ENCODE measurements at regions not wholly inside any gene's neighbourhood (a gene's known extent, or its start where the extent isn't known, plus 50 kb on each side); places are given as distances from the start of the nearest gene placed in this dataset.

DNA sequence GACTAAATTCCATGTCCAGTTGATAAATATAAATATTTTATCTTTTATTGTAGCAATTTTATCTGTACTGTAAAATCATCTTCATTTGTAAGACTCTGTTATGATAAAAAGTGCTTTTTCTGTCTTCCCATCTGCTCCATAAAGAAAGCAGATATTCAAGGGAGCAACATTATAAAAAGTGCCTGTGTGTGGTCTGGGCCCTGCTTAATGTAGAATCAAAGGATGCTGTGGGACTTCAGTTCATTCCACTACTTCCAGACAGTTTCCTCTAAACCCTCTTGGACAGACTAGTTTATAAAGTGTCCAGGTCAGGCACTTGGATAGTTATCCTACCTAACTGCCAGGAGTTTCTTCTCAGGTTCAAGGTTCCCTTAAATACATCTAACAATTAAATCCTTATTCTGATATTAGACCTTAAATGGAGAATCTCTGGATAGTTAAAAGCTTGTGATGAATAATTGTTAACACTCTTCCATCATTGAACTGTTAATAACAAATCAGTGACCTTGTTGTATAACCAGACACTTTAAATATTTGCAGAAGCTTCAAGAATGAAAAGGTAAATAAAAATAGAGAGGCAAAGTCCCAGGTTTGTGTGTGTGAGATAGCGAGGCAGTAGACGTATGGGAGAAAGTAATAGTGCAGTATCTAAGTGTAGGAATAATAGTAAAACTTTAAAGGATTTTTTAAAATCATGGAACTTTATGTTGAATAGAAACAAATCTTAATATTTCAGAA lies 237.5 kb upstream of the CTSO start:
- no peak overlapping the region for H3K27ac ChIP-seq
- TF ChIP-seq, protein P1, sequence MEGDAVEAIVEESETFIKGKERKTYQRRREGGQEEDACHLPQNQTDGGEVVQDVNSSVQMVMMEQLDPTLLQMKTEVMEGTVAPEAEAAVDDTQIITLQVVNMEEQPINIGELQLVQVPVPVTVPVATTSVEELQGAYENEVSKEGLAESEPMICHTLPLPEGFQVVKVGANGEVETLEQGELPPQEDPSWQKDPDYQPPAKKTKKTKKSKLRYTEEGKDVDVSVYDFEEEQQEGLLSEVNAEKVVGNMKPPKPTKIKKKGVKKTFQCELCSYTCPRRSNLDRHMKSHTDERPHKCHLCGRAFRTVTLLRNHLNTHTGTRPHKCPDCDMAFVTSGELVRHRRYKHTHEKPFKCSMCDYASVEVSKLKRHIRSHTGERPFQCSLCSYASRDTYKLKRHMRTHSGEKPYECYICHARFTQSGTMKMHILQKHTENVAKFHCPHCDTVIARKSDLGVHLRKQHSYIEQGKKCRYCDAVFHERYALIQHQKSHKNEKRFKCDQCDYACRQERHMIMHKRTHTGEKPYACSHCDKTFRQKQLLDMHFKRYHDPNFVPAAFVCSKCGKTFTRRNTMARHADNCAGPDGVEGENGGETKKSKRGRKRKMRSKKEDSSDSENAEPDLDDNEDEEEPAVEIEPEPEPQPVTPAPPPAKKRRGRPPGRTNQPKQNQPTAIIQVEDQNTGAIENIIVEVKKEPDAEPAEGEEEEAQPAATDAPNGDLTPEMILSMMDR (conservative IDR thresholded peaks at IDR 0.05) = no peak

DNA sequence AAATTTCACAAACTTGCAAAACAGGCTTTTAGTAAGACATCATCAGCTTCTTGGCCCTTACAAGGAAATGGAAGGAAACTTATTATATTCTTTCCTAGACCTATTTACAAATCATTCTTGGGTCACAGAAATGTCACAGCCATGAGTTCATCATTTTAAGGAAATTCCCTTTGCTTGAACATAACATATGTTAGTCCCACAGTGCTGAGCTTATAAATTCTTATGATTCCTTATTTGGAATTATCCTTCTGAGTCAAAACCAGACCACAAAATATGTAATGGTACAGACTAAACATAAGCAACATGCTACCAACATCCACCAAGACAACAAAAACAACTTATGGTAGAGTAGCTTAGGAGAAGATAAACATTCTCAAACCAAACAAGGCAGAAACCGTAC lies 236.9 kb upstream of the CTSO start:
- H3K27ac ChIP-seq = no peak overlapping the region
- TF ChIP-seq, protein P1 (conservative IDR thresholded peaks at IDR 0.05) = no peak

DNA sequence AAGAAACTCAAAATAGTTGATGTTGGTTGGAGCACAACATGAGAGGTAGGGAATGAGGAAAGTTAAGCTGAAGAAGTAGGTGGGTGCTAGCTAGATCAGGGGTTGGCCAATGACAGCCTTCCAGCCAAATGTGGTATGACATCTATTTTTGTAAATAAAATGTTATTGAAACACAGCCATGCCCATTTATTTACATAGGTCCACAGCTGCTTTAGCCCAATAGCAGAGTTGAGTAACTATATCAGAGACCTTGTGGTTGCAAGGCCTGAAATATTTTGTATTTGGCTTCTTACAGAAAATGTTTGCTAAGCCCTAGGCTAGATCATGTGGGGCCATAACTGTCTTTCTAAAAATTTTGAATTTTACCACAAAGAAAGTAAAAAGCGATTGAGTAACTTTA lies 234.9 kb upstream of the CTSO start:
- H3K27ac ChIP-seq = no peak overlapping the region
- TF ChIP-seq, protein P1 (conservative IDR thresholded peaks at IDR 0.05) = no peak

DNA sequence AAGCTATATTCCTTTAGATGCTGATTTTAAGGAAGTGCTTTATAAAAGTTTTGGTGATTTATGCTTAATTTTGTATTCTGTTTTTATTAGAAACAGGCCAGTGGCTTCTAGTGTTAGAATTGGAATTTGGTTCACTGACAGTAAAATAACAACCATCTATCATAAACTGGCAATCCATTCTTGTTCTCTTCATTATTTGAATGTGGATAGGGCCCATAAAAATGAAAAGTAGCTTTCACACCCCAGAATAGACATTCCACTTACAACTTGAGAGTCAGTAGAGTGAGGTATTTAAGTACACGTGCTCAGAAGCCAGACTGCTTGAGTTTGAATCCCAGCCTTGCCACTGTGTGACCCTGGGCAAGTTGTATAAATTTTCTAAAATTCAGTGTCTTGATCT lies 232.4 kb upstream of the CTSO start:
- TF ChIP-seq, protein P1 (conservative IDR thresholded peaks at IDR 0.05) = no peak
- H3K27ac ChIP-seq = no peak overlapping the region

DNA sequence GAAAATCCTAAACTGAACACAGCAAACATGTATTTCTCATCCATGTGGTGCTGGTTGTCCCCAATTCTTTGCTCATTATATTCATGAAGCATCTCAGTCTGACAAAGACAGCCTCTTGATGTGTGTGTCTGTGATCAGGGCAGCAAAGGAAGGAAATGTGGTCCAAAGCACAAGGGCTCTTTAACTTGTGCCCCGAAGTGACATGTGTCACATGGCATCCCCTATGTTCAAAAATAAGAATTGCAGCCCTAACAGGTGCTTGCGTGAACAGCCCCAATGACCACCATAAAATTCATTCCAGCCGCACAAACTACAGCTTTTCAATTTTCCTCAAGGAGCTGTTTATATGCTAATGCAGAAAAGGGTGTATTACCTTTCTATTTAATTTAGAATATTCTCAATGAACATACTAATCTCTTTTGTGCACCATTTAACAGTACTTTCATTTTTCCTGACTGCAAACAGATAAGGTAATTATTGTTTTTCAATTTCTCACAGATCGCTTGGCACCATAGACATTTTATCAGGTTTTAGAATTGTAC lies 231.9 kb upstream of the CTSO start:
- TF ChIP-seq, protein P1 (conservative IDR thresholded peaks at IDR 0.05) = no peak
- H3K27ac ChIP-seq = no peak overlapping the region

DNA sequence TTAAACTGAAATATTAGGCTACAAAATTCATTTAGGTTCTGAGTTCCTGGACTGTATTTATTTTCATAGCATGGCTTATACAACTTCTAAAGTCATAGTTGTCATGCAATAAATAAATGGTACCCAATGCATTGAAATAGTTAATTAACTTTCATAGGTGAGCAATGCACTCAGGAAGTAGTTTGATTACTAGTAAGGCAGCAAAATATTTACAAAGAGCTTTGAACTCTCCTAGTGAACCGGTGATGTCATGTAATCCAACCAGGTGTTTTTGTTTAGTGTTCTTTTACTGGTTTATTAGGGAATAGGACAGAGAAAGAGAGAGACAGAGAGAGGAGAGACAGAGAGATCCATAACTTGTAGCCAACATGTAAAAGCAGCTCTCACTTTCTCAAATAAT lies 228.6 kb upstream of the CTSO start:
- TF ChIP-seq, protein P1 (conservative IDR thresholded peaks at IDR 0.05) = no peak
- H3K27ac ChIP-seq = no peak overlapping the region

DNA sequence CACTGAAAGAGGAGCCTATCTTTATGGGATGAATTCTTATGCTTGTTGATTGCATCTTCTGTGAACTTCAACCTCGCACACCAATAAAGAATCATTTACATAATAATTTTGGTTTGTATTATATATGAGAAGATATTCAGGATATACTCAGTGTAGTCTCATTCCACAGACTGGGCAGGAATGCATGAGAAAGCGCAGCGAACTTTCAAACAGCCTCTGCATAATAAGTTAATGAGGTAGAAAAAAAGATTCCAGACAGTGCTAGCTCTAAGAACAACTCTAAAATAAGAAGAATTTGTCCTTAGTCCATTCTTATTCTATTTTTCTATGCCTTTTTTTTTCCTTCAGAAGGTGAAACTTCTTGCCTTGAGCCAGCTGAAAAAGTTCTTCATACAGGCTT lies 224.3 kb upstream of the CTSO start:
- TF ChIP-seq, protein P1 (conservative IDR thresholded peaks at IDR 0.05) = no peak
- H3K27ac ChIP-seq = no peak overlapping the region
